ENCODE measurements at regions not wholly inside any gene's neighbourhood (a gene's known extent, or its start where the extent isn't known, plus 50 kb on each side); places are given as distances from the start of the nearest gene placed in this dataset.

- no peak for DNase-seq
Observed at GRCh38 chr16:5557966-5558365, 460.4 kb upstream of the EEF2KMT start.

DNA sequence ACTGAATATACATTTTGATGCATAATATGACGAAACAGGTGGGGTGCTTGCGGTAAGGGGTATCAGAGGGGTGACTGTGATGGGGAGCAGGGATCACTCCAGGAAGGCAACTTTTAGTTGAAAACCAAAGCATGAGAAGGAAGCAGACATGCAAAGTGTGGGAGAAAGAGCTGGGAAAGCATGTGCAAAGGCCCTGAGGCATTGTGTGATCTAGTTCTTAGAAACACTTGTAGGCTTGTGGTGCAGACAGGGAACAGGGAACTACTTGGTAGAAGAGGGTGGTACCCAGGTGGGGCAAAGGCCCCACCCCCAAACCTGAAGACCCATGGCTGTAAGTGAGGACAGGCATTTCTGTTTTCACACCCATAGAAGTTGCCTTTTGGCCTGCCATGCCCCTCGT is 459.9 kb upstream of the EEF2KMT start:
- DNase-seq = no peak

DNA sequence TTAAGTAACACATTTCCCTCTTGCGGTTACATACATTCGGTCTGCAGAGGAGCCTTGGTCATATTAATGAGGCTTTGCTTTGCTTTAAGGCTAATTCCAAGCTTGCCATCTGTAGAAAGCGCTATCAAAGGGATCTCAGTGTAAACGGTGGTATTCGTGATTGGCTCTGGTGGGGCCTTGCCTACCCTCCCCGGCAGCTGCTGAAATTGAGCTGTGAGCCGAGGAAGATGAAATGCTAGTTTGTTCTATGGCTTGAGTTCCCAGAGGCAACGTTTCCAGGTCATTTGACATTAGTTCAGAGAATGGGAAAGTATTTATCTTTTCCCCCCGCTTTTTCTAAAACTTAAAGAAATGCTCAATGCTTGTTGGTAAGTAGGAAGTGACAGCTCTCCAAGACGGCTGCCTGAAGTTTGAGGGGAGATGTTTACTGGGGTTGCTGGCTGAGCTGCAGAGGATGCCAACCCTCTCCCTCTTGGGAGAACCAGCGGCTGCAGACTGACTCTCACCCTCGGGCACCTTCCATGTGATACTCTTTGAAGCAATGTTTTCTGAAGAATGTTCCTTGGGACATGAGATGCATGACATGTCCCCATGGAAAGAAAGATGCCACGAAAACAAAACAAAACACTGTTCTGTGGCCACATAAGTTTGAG is 458.7 kb upstream of the EEF2KMT start:
- no peak for DNase-seq

DNA sequence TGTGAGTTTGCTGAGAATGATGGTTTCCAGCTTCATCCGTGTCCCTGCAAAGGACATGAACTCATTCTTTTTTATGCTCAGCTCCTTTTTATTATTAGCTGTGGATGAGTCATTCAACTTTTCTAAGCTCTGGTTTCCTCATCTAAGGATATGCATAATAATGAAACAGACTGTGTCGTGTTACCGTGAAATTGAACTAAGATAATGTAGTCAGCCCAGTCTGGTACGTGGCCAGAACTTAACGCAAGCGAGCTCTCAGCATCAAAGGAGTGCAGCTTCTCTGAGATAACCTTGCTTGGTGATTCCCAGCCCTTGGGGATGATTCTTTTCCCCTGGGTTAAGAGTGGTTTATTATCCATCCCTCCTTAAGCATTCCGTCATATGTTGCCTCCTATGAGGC is 454.3 kb upstream of the EEF2KMT start:
- no peak for DNase-seq

DNA sequence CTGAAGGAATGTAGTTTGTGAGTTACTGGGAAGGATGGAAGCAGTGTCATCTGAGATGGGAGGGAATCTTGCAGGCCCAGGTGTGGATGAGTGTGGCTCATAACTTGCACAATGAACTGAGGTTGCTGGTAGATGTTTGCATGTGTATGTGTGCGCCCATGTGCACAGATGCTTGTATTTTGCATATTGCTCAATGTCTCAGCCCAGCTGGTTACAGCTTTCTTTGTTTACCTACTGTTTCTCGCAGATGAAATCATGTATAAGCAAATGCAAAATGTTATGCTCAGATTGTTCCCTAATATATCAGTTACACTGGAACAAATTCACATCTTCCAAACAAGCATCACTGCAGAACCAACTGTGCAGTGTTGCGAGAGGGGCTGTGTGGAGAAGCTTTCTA is 452.2 kb upstream of the EEF2KMT start:
- DNase-seq = no peak

GRCh38 chr16:5541356-5541755 is 443.8 kb upstream of the EEF2KMT start:
- no peak for DNase-seq

GRCh38 chr16:5537347-5537746 is 439.8 kb upstream of the EEF2KMT start:
- DNase-seq = no peak

DNA sequence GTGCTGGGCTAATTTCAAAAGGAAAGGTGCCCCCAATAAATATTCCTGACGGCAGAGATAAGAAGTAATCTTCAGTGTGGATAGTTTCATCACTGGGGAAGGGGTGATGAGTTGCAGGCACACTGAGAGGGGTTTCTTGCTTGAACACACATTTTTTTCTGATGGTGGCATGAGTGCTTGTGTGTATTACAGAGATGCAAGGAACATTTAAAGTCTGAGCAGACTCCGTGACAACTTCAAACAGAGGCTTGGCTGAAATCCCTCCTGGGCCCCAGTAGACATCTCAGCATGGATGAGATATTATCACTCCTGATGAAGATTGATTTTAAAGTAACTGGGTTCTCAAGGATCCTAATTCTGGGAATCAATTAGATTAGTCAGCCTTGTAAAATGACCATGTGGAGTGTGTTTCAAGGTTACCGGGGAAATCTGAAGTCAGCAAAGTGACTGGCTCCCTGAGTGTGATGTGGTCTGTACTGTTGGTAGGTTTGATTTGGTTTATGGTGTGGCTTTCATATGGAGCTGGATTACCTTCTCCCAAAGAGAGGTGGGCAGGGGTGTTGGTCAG is 435.8 kb upstream of the EEF2KMT start:
- DNase-seq = no peak

- DNase-seq = no peak
Observed at GRCh38 chr16:5527817-5528216, 430.2 kb upstream of the EEF2KMT start.

- DNase-seq = no peak
Observed at GRCh38 chr16:5526826-5527225, 429.2 kb upstream of the EEF2KMT start.

- no peak for DNase-seq
Observed at GRCh38 chr16:5523829-5524228, 426.2 kb upstream of the EEF2KMT start.

- no peak for DNase-seq
Observed at GRCh38 chr16:5516115-5516514, 418.5 kb upstream of the EEF2KMT start.

- no peak for DNase-seq
Observed at GRCh38 chr16:5512014-5512413, 414.4 kb upstream of the EEF2KMT start.

DNA sequence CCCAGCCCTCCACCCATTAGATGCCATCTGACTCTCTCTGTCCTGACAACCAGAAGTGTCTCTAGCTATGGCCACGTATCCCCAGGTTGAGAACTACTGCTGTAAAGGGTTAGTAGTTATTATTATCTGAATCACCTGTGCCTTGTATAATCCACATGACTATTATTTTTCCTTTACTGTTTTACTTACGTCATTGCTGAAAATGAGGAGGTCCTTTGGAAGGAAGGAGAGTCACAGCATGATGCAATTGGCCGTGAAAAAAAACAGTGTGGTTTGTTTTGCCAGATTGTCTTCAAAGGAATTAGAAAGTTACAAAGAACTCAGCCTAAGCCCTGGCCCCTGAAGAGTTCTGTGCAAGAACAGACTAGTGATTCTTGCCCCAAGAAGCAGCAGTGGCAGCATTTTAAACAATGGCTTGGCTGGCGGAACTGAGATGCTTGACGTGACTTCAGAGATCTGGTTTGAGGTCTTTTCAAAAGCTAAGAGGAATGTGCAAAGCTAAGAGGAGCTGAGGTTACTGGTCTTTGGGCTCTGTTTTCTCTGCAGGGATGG is 413.3 kb upstream of the EEF2KMT start:
- no peak for DNase-seq

GRCh38 chr16:5509794-5510193 is 412.2 kb upstream of the EEF2KMT start:
- no peak for DNase-seq

DNA sequence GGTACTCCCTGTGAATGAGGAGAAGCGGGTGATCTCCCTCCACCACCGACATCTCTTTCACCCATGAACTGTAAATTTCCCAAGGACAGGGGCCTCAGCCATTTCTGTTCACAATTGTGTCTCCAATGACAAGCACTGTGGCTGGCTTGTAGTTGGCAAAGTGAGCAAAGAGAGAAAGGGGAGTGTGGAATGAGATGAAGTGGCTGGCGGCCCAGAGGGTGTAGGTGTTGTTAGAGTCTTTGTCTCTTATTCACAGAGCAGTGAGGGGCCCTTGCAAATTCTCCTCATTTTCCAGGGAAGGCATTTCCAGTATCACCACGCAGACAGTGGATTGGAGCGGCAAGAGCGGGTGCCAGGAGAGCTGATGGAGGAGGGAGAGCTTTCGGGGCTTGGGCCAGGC is 411.7 kb upstream of the EEF2KMT start:
- no peak for DNase-seq

DNA sequence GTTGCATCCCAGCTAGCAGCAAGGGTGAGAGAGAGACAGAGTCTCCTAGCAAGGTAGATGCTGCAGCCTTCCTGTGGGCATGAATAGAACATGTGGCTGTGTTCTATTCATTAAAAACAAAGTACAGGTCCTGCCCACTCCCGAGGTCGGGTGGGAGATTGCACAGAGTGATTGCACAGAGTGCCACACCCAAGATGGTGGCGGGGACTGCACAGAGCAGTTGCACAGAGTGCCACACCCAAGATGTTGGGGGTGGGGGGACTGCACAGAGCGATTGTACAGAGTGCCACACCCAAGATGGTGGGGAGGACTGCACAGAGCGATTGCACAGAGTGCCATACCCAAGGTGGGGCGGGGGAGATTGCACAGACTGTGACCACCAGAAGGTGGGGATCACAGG is 410.8 kb upstream of the EEF2KMT start:
- DNase-seq = no peak

- DNase-seq = no peak
Observed at GRCh38 chr16:5506021-5506420, 408.4 kb upstream of the EEF2KMT start.

- DNase-seq = no peak
Observed at GRCh38 chr16:5505091-5505887, 407.7 kb upstream of the EEF2KMT start.

- DNase-seq = no peak
Observed at GRCh38 chr16:5504064-5504781, 406.6 kb upstream of the EEF2KMT start.

GRCh38 chr16:5502944-5503343 is 405.3 kb upstream of the EEF2KMT start:
- no peak for DNase-seq

DNA sequence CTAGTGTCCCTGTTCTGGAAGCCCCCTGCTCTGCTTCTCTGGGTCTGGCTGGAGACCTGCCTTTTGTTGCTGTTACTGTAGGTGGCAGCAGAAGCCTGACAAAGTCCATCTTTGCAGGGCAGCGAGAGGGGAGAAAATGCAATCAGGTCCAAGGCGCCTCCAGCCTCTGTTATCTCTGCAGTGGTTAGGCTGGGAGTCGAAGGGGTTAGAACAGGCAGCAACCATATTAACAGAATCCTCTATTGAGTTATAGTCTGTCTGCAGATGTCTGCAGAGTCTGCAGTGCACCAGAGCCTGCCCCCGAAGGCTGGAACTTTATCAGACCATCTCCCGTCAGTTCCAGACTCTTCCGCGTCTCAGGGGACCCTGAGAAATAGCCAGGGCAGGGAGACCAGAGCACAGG is 404.9 kb upstream of the EEF2KMT start:
- DNase-seq = no peak

GRCh38 chr16:5500526-5500925 is 402.9 kb upstream of the EEF2KMT start:
- DNase-seq = no peak

All from stimulated activated CD4-positive, alpha-beta T cell treated with anti-CD3 and anti-CD28 coated beads, Interleukin-4, amount 100 ng/mL, for 24 hours (primary cell).